H1 (cell line): ENCODE measurements at regions not wholly inside any gene's neighbourhood (a gene's known extent, or its start where the extent isn't known, plus 50 kb on each side); places are given as distances from the start of the nearest gene placed in this dataset.

Experiments used
- CTCF ChIA-PET: fragments of 300-600 bp; sonication (Branson Sonifier 250); formaldehyde crosslinking; loops from one replicate; lab custom pipeline; 2021; ENCODE audit not compliant: partially characterized antibody; lab: Charles Lee
- POLR2A ChIA-PET: fragments of 300-600 bp; sonication (Branson Sonifier 250); formaldehyde crosslinking; loops from one replicate; lab custom pipeline; 2021; ENCODE audit warnings: inconsistent platforms; ENCODE audit not compliant: partially characterized antibody; lab: Charles Lee
- DNase-seq, 2 experiments: peaks; one replicate each; pipeline versions ENCODE4 v3.0.0 to v3.0.0-alpha.2; 2010 to 2022; ENCODE audit warnings: low spot score in 2 of 2, low read depth in 1 of 2, mixed read lengths in 1 of 2
- FAIRE-seq: peaks from 2 replicates; lab custom pipeline; 2011; peaks lifted over from hg19 to GRCh38; lab: Jason Lieb, UNC
- H2AFZ ChIP-seq: 2 replicates; pipeline ENCODE4 v1.8.1; 2012; ENCODE audit warnings: low read length, inconsistent platforms
- H2AK5ac ChIP-seq: 2 replicates; pipeline ENCODE4 v1.6.1; 2013; ENCODE audit warnings: low read depth, low read length
- H2BK120ac ChIP-seq: replicated peaks from 2 replicates; pipeline ENCODE3; 2013; ENCODE audit warnings: low read depth, low read length, inconsistent platforms
- H2BK12ac ChIP-seq: 2 replicates; pipeline ENCODE4 v1.6.1; 2013; ENCODE audit warnings: low read depth, low read length
- H2BK15ac ChIP-seq: 2 replicates; pipeline ENCODE4 v1.6.1; 2013; ENCODE audit warnings: low read length
- H2BK20ac ChIP-seq: 2 replicates; pipeline ENCODE4 v1.6.1; 2013; ENCODE audit warnings: low read length
- H2BK5ac ChIP-seq: 2 replicates; pipeline ENCODE4 v1.6.1; 2013; ENCODE audit warnings: low read depth, low read length
- H3K14ac ChIP-seq: 2 replicates; pipeline ENCODE4 v1.6.1; 2013; ENCODE audit warnings: inconsistent platforms; ENCODE audit not compliant: insufficient read length
- H3K18ac ChIP-seq: 2 replicates; pipeline ENCODE4 v1.6.1; 2013; ENCODE audit warnings: low read length; ENCODE audit errors: extremely low read depth
- H3K23ac ChIP-seq: 2 replicates; pipeline ENCODE4 v1.6.1; 2013; ENCODE audit warnings: inconsistent platforms; ENCODE audit not compliant: insufficient read length
- H3K23me2 ChIP-seq: 2 replicates; pipeline ENCODE4 v1.6.1; 2013; ENCODE audit warnings: low read depth, low read length
- H3K27ac ChIP-seq: 2 replicates; pipeline ENCODE4 v1.6.1; 2011; ENCODE audit warnings: low read depth, low read length, inconsistent platforms
- H3K27me3 ChIP-seq, 4 experiments: replicated peaks in 1 of 4; 1 replicate in 1 of 4; 2 replicates in 3 of 4; pipeline versions ENCODE4 v1.6.1 to v1.8.1; 2011 to 2013; ENCODE audit warnings: low read length in 3 of 4, mild to moderate bottlenecking in 3 of 4, inconsistent platforms in 2 of 4, mixed read lengths in 2 of 4, moderate library complexity in 1 of 4; ENCODE audit not compliant: control insufficient read depth in 3 of 4, insufficient read depth in 3 of 4; ENCODE audit errors: extremely low read depth in 1 of 4
- H3K36me3 ChIP-seq, 4 experiments: 2 replicates each; pipeline versions ENCODE4 v1.6.1 to v1.8.1; 2011 to 2013; ENCODE audit warnings: mild to moderate bottlenecking in 4 of 4, low read length in 3 of 4, moderate library complexity in 2 of 4, control low read depth in 1 of 4, inconsistent platforms in 1 of 4; ENCODE audit not compliant: insufficient read depth in 4 of 4, control insufficient read depth in 2 of 4
- H3K4ac ChIP-seq: replicated peaks from 2 replicates; pipeline ENCODE3; 2013; ENCODE audit warnings: low read length, low read depth, mixed read lengths, inconsistent platforms; ENCODE audit not compliant: insufficient read length
- H3K4me1 ChIP-seq, 4 experiments: replicated peaks in 1 of 4; 1 replicate in 1 of 4; 2 replicates in 3 of 4; pipeline versions ENCODE4 v1.6.1 to v1.8.1; 2011 to 2013; ENCODE audit warnings: low read length in 3 of 4, inconsistent platforms in 2 of 4, mixed read lengths in 1 of 4; ENCODE audit not compliant: insufficient read depth in 4 of 4, control insufficient read depth in 3 of 4
- H3K4me2 ChIP-seq, 2 experiments: 2 replicates each; pipeline versions ENCODE4 v1.6.1 to v1.8.1; 2011 to 2013; ENCODE audit warnings: low read depth in 2 of 2, low read length in 2 of 2, control low read depth in 1 of 2, inconsistent platforms in 1 of 2, mild to moderate bottlenecking in 1 of 2; ENCODE audit not compliant: insufficient read depth in 1 of 2
- H3K4me3 ChIP-seq, 4 experiments: fragments of 200-600, 300-600 bp in 1 of 4; sonication (generic), shearing (Covaris generic), sonication (Bioruptor Twin) in 1 of 4; 2 replicates each; pipeline versions ENCODE4 v1.5.1 to v1.8.1; 2011 to 2016; ENCODE audit warnings: low read length in 4 of 4, low read depth in 3 of 4, control low read depth in 2 of 4, inconsistent platforms in 2 of 4, mild to moderate bottlenecking in 2 of 4, mixed read lengths in 1 of 4, moderate library complexity in 1 of 4; ENCODE audit not compliant: insufficient read depth in 2 of 4; ENCODE audit errors: extremely low read depth in 1 of 4
- H3K56ac ChIP-seq: replicated peaks from 2 replicates; pipeline ENCODE3; 2013; ENCODE audit warnings: low read depth, mild to moderate bottlenecking, mixed read lengths, low read length, inconsistent platforms; ENCODE audit not compliant: insufficient read length
- H3K79me1 ChIP-seq: 2 replicates; pipeline ENCODE4 v1.6.1; 2013; ENCODE audit warnings: low read depth, low read length, control low read depth
- H3K79me2 ChIP-seq, 2 experiments: 2 replicates each; pipeline versions ENCODE4 v1.6.1 to v1.8.1; 2012 to 2013; ENCODE audit warnings: low read length in 2 of 2, mild to moderate bottlenecking in 2 of 2, inconsistent platforms in 1 of 2; ENCODE audit not compliant: insufficient read depth in 2 of 2, control insufficient read depth in 1 of 2
- H3K9ac ChIP-seq, 4 experiments: replicated peaks in 1 of 4; 1 replicate in 1 of 4; 2 replicates in 3 of 4; pipeline versions ENCODE4 v1.6.1 to v1.8.1; 2011 to 2013; ENCODE audit warnings: low read depth in 3 of 4, low read length in 3 of 4, control low read depth in 2 of 4, mild to moderate bottlenecking in 2 of 4, moderate library complexity in 2 of 4, inconsistent platforms in 1 of 4; ENCODE audit errors: extremely low read depth in 1 of 4
- H3K9me3 ChIP-seq, 2 experiments: 2 replicates each; pipeline versions ENCODE4 v1.6.1 to v1.8.1; 2012 to 2013; ENCODE audit warnings: mild to moderate bottlenecking in 2 of 2, moderate library complexity in 2 of 2, control low read depth in 1 of 2, inconsistent platforms in 1 of 2, low read depth in 1 of 2, low read length in 1 of 2, mixed read lengths in 1 of 2; ENCODE audit not compliant: insufficient read depth in 2 of 2
- H4K20me1 ChIP-seq, 2 experiments: replicated peaks in 1 of 2; 2 replicates each; pipeline versions ENCODE3 to v1.8.1; 2011 to 2013; ENCODE audit warnings: inconsistent platforms in 2 of 2, low read length in 2 of 2, mild to moderate bottlenecking in 1 of 2; ENCODE audit not compliant: insufficient read depth in 2 of 2, control insufficient read depth in 1 of 2
- H4K5ac ChIP-seq: 2 replicates; pipeline ENCODE4 v1.6.1; 2013; ENCODE audit warnings: low read length, low read depth, mixed read lengths, inconsistent platforms; ENCODE audit not compliant: insufficient read length
- H4K8ac ChIP-seq: 2 replicates; pipeline ENCODE4 v1.8.0; 2013; ENCODE audit warnings: mild to moderate bottlenecking, moderate library complexity, low read length, inconsistent platforms; ENCODE audit not compliant: insufficient read depth; ENCODE audit errors: extremely low read depth
- H4K91ac ChIP-seq: replicated peaks from 2 replicates; pipeline ENCODE3; 2013; ENCODE audit warnings: low read length, mixed read lengths, inconsistent platforms; ENCODE audit not compliant: insufficient read length
- ATF3 ChIP-seq: IDR thresholded peaks from 2 replicates; pipeline ENCODE4 v1.6.1; 2011; ENCODE audit warnings: low read depth, mild to moderate bottlenecking, low read length; ENCODE audit not compliant: insufficient read depth
- CBX8 ChIP-seq: fragments of 300-800, 300-1000 bp; sonication (generic); IDR thresholded peaks from 2 replicates; pipeline ENCODE4 v1.7.1; 2016; ENCODE audit warnings: low read depth, low read length, borderline replicate concordance
- CHD2 ChIP-seq: IDR thresholded peaks from 2 replicates; pipeline ENCODE4 v1.6.1; 2012; ENCODE audit warnings: low read length, improper control_type of control experiment
- E2F6 ChIP-seq: IDR thresholded peaks from 2 replicates; pipeline ENCODE4 v1.6.1; 2012; ENCODE audit warnings: inconsistent platforms
- EZH2 ChIP-seq: fragments of 200-600 bp; sonication (generic); IDR thresholded peaks from 2 replicates; pipeline ENCODE4 v1.7.1; 2012; ENCODE audit warnings: low read depth, mild to moderate bottlenecking, moderate library complexity, low read length, inconsistent platforms; ENCODE audit not compliant: severe bottlenecking
- GABPA ChIP-seq: IDR thresholded peaks from 2 replicates; pipeline ENCODE4 v1.6.1; 2011; ENCODE audit warnings: mild to moderate bottlenecking, low read length, moderate library complexity, borderline replicate concordance; ENCODE audit not compliant: insufficient read depth
- RAD21 ChIP-seq, 2 experiments: IDR thresholded peaks in 1 of 2; conservative IDR thresholded peaks in 1 of 2; 2 replicates each; pipeline ENCODE4 v1.6.1; 2011; ENCODE audit warnings: low read depth in 2 of 2, low read length in 2 of 2, improper control_type of control experiment in 1 of 2, inconsistent platforms in 1 of 2, mild to moderate bottlenecking in 1 of 2, moderate library complexity in 1 of 2
- RFX5 ChIP-seq: IDR thresholded peaks from 2 replicates; pipeline ENCODE4 v1.6.1; 2011; ENCODE audit warnings: low read depth, low read length, improper control_type of control experiment, borderline replicate concordance
- TAF1 ChIP-seq: IDR thresholded peaks from 2 replicates; pipeline ENCODE4 v1.6.1; 2011; ENCODE audit warnings: mild to moderate bottlenecking, low read depth, low read length
- TEAD4 ChIP-seq: IDR thresholded peaks from 2 replicates; pipeline ENCODE4 v1.6.1; 2012; ENCODE audit warnings: low read depth, low read length, inconsistent platforms, mixed read lengths
- USF2 ChIP-seq: IDR thresholded peaks from 2 replicates; pipeline ENCODE4 v1.6.1; 2011; ENCODE audit warnings: low read length, improper control_type of control experiment
- WGBS, 2 experiments: shearing (Covaris generic) in 1 of 2; methylation state at CpG; one replicate each; pipeline versions ENCODE4 v1.1.6 to v1.1.7; 2013 to 2015; ENCODE audit warnings: low lambda C conversion rate in 2 of 2, mixed read lengths in 2 of 2, inconsistent platforms in 1 of 2, low coverage in 1 of 2, missing lambda C conversion rate in 1 of 2; ENCODE audit not compliant: insufficient replicate concordance in 2 of 2, insufficient coverage in 1 of 2, insufficient read length in 1 of 2; ENCODE audit errors: extremely low coverage in 1 of 2, missing lambda C conversion rate in 1 of 2; 5-methylcytosine and 5-hydroxymethylcytosine counted together

DNA sequence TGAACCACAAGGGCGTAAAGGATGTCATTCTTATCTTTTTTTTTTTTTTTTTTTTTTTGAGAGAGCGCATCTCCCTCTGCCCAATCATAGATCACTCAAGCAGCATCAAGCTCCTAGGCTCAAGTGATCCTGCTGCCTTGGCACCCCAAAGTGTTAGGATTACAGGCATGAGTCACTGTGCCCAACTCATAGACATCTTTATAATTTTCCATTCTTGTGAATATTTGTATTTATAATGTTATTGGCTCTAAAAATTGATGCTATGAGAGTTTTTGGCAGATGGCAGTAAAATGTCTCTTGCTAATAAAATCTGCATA is 128.7 kb downstream of the AKR1D1 start:
- POLR2A ChIA-PET = interaction anchor here (0.9 to 2.8 kb wide), 5 partner anchors 33 to 254 kb away, joined by 3 to 16 read pairs (median 4); partner anchors contain the start of gene TRIM24
- H3K27ac ChIP-seq = peak overlapping the region; percentile 48; the same call in 1 of the 2 replicates
- FAIRE-seq = no peak
- TF ChIP-seq EZH2 (no peak), ATF3 (no peak), GABPA (no peak), CBX8 (no peak), CHD2 (no peak), RFX5 (no peak), RAD21 (IDR thresholded peaks at IDR 0.05 in 1 of 2, conservative IDR thresholded peaks at IDR 0.05 in 1 of 2; ENCODE audit: low read depth in 2 of 2, low read length in 2 of 2) (no peak), TAF1 (no peak), USF2 (no peak), E2F6 (no peak), TEAD4 (no peak)

More for the DNA sequence above, 128.7 kb downstream of the AKR1D1 start:
- H3K79me2 ChIP-seq = no peaks in the 10 kb centered on the region
- no peaks in the 10 kb centered on the region for H3K36me3 ChIP-seq
- H3K23me2 ChIP-seq = no peaks in the 10 kb centered on the region
- no peak overlapping the region for H2BK15ac ChIP-seq
- H3K4me1 ChIP-seq = peaks cover 14 to 39% (median 30%) of the 10 kb centered on the region in 4 experiments
- no peaks in the 10 kb centered on the region; a peak in 2 of 7 replicates for H3K27me3 ChIP-seq
- H4K20me1 ChIP-seq = no peaks in the 10 kb centered on the region
- no peak overlapping the region for H2AFZ ChIP-seq
- H2AK5ac ChIP-seq = no peak overlapping the region; the same call in 1 of the 2 replicates
- peak overlapping the region; percentile 99; the same call in 1 of the 2 replicates for H2BK5ac ChIP-seq
- no peak overlapping the region for H3K9ac ChIP-seq
- H3K4me3 ChIP-seq = peak overlapping the region in 1 of 4 experiments; percentile 16; a peak in 1 of 8 replicates
- H2BK20ac ChIP-seq = 0 out of 2 replicates have a peak overlapping the region, but pooled peaks have one; percentile 57
- peak overlapping the region; percentile 98 for H4K5ac ChIP-seq
- H3K56ac ChIP-seq = no peak overlapping the region
- WGBS, 2 experiments = 39% methylated on average over 2 of the region's 2 CpGs; no CpG with 5 or more reads in 1 of the 2 experiments
- no peaks in the 10 kb centered on the region for H3K9me3 ChIP-seq
- no peak for DNase-seq
- H4K91ac ChIP-seq = peak overlapping the region; percentile 84
- H3K79me1 ChIP-seq = no peaks in the 10 kb centered on the region
- H3K18ac ChIP-seq = peak overlapping the region; percentile 88; the same call in 1 of the 2 replicates
- H4K8ac ChIP-seq = no peak overlapping the region
- H3K4ac ChIP-seq = no peak overlapping the region
- no peak overlapping the region; the same call in 1 of the 2 replicates for H2BK12ac ChIP-seq
- CTCF ChIA-PET = interaction anchor here (0.7 kb wide), 1 partner anchor 123 kb away, joined by 4 read pairs; no protein-coding TSS in a partner anchor
- H2BK120ac ChIP-seq = peak overlapping the region; percentile 98
- peak overlapping the region; percentile 6 to 19; a peak in 1 of 4 replicates for H3K4me2 ChIP-seq
- H3K14ac ChIP-seq = no peak overlapping the region
- H3K23ac ChIP-seq = no peak overlapping the region
